CD14-positive monocyte (primary cell): ENCODE measurements at regions not wholly inside any gene's neighbourhood (a gene's known extent, or its start where the extent isn't known, plus 50 kb on each side); places are given as distances from the start of the nearest gene placed in this dataset.

Experiments used
- DNase-seq, 3 donors: peaks; one replicate each; pipeline ENCODE4 v3.0.0-alpha.2; 2011 to 2022
- H2AFZ ChIP-seq: 2 replicates; pipeline ENCODE4 v1.6.0; 2012; ENCODE audit warnings: mild to moderate bottlenecking, low read depth, low read length, inconsistent platforms; ENCODE audit not compliant: insufficient read depth, poor library complexity, severe bottlenecking
- H3K27ac ChIP-seq, 2 donors: 1 replicate in 1 of 2; 2 replicates in 1 of 2; pipeline ENCODE4 v1.5.1; 2012 to 2013; ENCODE audit warnings: low read length in 2 of 2, control low read depth in 1 of 2, inconsistent platforms in 1 of 2, low read depth in 1 of 2, mild to moderate bottlenecking in 1 of 2
- H3K27me3 ChIP-seq, 2 donors: one replicate each; pipeline versions ENCODE4 v1.6.0 to v1.6.1; 2011 to 2013; ENCODE audit warnings: low read length in 2 of 2; ENCODE audit not compliant: control insufficient read depth in 2 of 2, insufficient read depth in 2 of 2
- H3K36me3 ChIP-seq, 2 donors: replicated peaks in 1 of 2; 1 replicate in 1 of 2; 2 replicates in 1 of 2; pipeline versions ENCODE4 v1.5.1 to v1.6.1; 2012 to 2013; ENCODE audit warnings: low read length in 2 of 2, control low read depth in 1 of 2, inconsistent platforms in 1 of 2, mild to moderate bottlenecking in 1 of 2; ENCODE audit not compliant: insufficient read depth in 2 of 2, control insufficient read depth in 1 of 2
- H3K4me1 ChIP-seq, 2 donors: 1 replicate in 1 of 2; 2 replicates in 1 of 2; pipeline versions ENCODE4 v1.5.1 to v1.6.1; 2012 to 2013; ENCODE audit warnings: low read length in 2 of 2, control low read depth in 1 of 2, inconsistent platforms in 1 of 2, mild to moderate bottlenecking in 1 of 2, moderate library complexity in 1 of 2; ENCODE audit not compliant: insufficient read depth in 2 of 2, control insufficient read depth in 1 of 2
- H3K4me2 ChIP-seq: replicated peaks from 2 replicates; pipeline ENCODE3; 2012; ENCODE audit warnings: low read length, moderate library complexity, mild to moderate bottlenecking; ENCODE audit not compliant: poor library complexity, severe bottlenecking; ENCODE audit errors: extremely low read depth
- H3K4me3 ChIP-seq, 3 experiments: fragments of 200-600 bp in 1 of 3; sonication (generic) in 1 of 3; replicated peaks in 1 of 3; 1 replicate in 2 of 3; 2 replicates in 1 of 3; pipeline ENCODE4 v1.5.1; 2011 to 2013; ENCODE audit warnings: low read length in 3 of 3, mild to moderate bottlenecking in 3 of 3, control low read depth in 2 of 3, low read depth in 2 of 3, inconsistent platforms in 1 of 3, moderate library complexity in 1 of 3
- H3K79me2 ChIP-seq: 2 replicates; pipeline ENCODE4 v1.6.0; 2012; ENCODE audit warnings: mild to moderate bottlenecking, control low read depth, inconsistent platforms, low read length, moderate library complexity; ENCODE audit not compliant: insufficient read depth
- H3K9ac ChIP-seq: 2 replicates; pipeline ENCODE4 v1.6.0; 2017; ENCODE audit warnings: low read length, mild to moderate bottlenecking; ENCODE audit not compliant: insufficient read depth, poor library complexity, severe bottlenecking
- H3K9me3 ChIP-seq, 2 donors: replicated peaks in 1 of 2; 1 replicate in 1 of 2; 2 replicates in 1 of 2; pipeline versions ENCODE4 v1.5.1 to v1.6.1; 2012 to 2013; ENCODE audit warnings: low read length in 2 of 2, control low read depth in 1 of 2; ENCODE audit not compliant: control insufficient read depth in 1 of 2, insufficient read depth in 1 of 2
- H4K20me1 ChIP-seq: 2 replicates; pipeline ENCODE4 v1.6.0; 2012; ENCODE audit warnings: mild to moderate bottlenecking, low read length, control low read depth, moderate library complexity; ENCODE audit not compliant: insufficient read depth
- H3K27ac Mint-ChIP-seq, 7 donors: one replicate each; pipeline ENCODE4 v1.8.0; 2020; ENCODE audit warnings: mild to moderate bottlenecking in 7 of 7, mixed read lengths in 7 of 7, moderate library complexity in 6 of 7, inconsistent platforms in 2 of 7
- H3K27me3 Mint-ChIP-seq, 3 donors: one replicate each; pipeline ENCODE4 v1.8.0; 2021 to 2022; ENCODE audit warnings: low read depth in 3 of 3, mild to moderate bottlenecking in 3 of 3, mixed read lengths in 3 of 3, moderate library complexity in 3 of 3, inconsistent platforms in 1 of 3
- H3K36me3 Mint-ChIP-seq, 2 donors: one replicate each; pipeline ENCODE4 v1.8.0; 2020; ENCODE audit warnings: mixed read lengths in 2 of 2, inconsistent platforms in 1 of 2, mild to moderate bottlenecking in 1 of 2
- H3K4me1 Mint-ChIP-seq: one replicate; pipeline ENCODE4 v1.8.0; 2020; ENCODE audit warnings: mild to moderate bottlenecking, mixed read lengths
- H3K4me3 Mint-ChIP-seq, 2 donors: one replicate each; pipeline ENCODE4 v1.8.0; 2020; ENCODE audit warnings: mild to moderate bottlenecking in 2 of 2, mixed read lengths in 2 of 2, moderate library complexity in 1 of 2
- H3K9me3 Mint-ChIP-seq, 7 donors: one replicate each; pipeline ENCODE4 v1.8.0; 2020 to 2022; ENCODE audit warnings: mixed read lengths in 7 of 7, mild to moderate bottlenecking in 6 of 7, moderate library complexity in 6 of 7, inconsistent platforms in 2 of 7
- CTCF ChIP-seq: fragments of 200-600 bp; IDR thresholded peaks from one replicate; pipeline ENCODE4 v1.8.0; 2022; ENCODE audit warnings: antibody characterized with exemption, mild to moderate bottlenecking
- WGBS: methylation state at CpG from one replicate; pipeline ENCODE4 v1.1.5; 2013; ENCODE audit warnings: missing lambda C conversion rate; ENCODE audit not compliant: insufficient coverage; 5-methylcytosine and 5-hydroxymethylcytosine counted together
- intact Hi-C, 2 donors: fragments of 100-400 bp; cut with micrococcal nuclease; formaldehyde crosslinking; loops; one replicate each; pipeline versions ENCODE4 v1.15.0 to v1.15.1; 2023

GRCh38 chr11:109490953-109491635 lies 69.1 kb downstream of the C11orf87 start:
- H3K27ac Mint-ChIP-seq = no peak overlapping the region
- Histone ChIP-seq H3K79me2 (no peaks in the 10 kb centered on the region), H3K4me3 (no peak overlapping the region), H3K36me3 (no peaks in the 10 kb centered on the region), H3K27me3 (no peaks in the 10 kb centered on the region), H2AFZ (no peak overlapping the region), H3K27ac (no peak overlapping the region), H3K9ac (no peak overlapping the region), H3K4me2 (no peak overlapping the region), H3K4me1 (no peaks in the 10 kb centered on the region), H3K9me3 (no peaks in the 10 kb centered on the region), H4K20me1 (no peaks in the 10 kb centered on the region)
- no peaks in the 10 kb centered on the region for H3K4me1 Mint-ChIP-seq
- intact Hi-C loops = no loop called here
- peaks cover 0 to 2% (median 0%) of the 10 kb centered on the region in 3 donors for H3K27me3 Mint-ChIP-seq
- no peak for DNase-seq
- no peaks in the 10 kb centered on the region for H3K36me3 Mint-ChIP-seq
- H3K4me3 Mint-ChIP-seq = no peak overlapping the region
- TF ChIP-seq CTCF = no peak
- 67% methylated on average over 1 of the region's 4 CpGs for WGBS
- H3K9me3 Mint-ChIP-seq = peaks cover 0 to 4% (median 1%) of the 10 kb centered on the region in 7 donors

- Histone ChIP-seq H3K4me2 (no peak overlapping the region), H4K20me1 (no peaks in the 10 kb centered on the region), H3K27ac (no peak overlapping the region), H3K4me1 (no peaks in the 10 kb centered on the region), H3K79me2 (no peaks in the 10 kb centered on the region), H3K27me3 (no peaks in the 10 kb centered on the region), H3K36me3 (no peaks in the 10 kb centered on the region), H3K9ac (no peak overlapping the region), H3K4me3 (no peak overlapping the region), H2AFZ (no peak overlapping the region), H3K9me3 (no peaks in the 10 kb centered on the region)
- no peaks in the 10 kb centered on the region for H3K36me3 Mint-ChIP-seq
- WGBS = 90% methylated on average over 2 of the region's 3 CpGs
- no peaks in the 10 kb centered on the region for H3K4me1 Mint-ChIP-seq
- H3K4me3 Mint-ChIP-seq = no peak overlapping the region
- H3K9me3 Mint-ChIP-seq = peaks cover 0 to 2% (median 0%) of the 10 kb centered on the region in 7 donors
- TF ChIP-seq CTCF = no peak
- H3K27me3 Mint-ChIP-seq = no peaks in the 10 kb centered on the region
- H3K27ac Mint-ChIP-seq = peak overlapping the region in 1 of 7 donors; percentile 41
- no peak for DNase-seq
- intact Hi-C loops = no loop called here
Measured at GRCh38 chr11:109506115-109506514, 84.1 kb downstream of the C11orf87 start.
